Effector memory CD8-positive, alpha-beta T cell (primary cell): ENCODE measurements at regions not wholly inside any gene's neighbourhood (a gene's known extent, or its start where the extent isn't known, plus 50 kb on each side); places are given as distances from the start of the nearest gene placed in this dataset.

Source experiments
- ATAC-seq: fragments of 150-1000 bp; cut with Tn5 transposase; replicated peaks from 2 replicates; pipeline ENCODE4 v1.10.0; 2021; ENCODE audit warnings: mild to moderate bottlenecking, moderate library complexity
- DNase-seq, 3 experiments: peaks; one replicate each; pipeline ENCODE4 v3.0.0; 2021
- H3K27ac Mint-ChIP-seq, 2 donors: one replicate each; pipeline ENCODE4 v1.8.0; 2022; ENCODE audit warnings: mild to moderate bottlenecking in 2 of 2, mixed read lengths in 2 of 2, moderate library complexity in 2 of 2
- H3K27me3 Mint-ChIP-seq, 2 donors: one replicate each; pipeline ENCODE4 v1.8.0; 2022; ENCODE audit warnings: mixed read lengths in 2 of 2
- H3K36me3 Mint-ChIP-seq: one replicate; pipeline ENCODE4 v1.8.0; 2022; ENCODE audit warnings: mild to moderate bottlenecking, moderate library complexity, mixed read lengths; ENCODE audit not compliant: insufficient read depth
- H3K4me1 Mint-ChIP-seq, 2 donors: one replicate each; pipeline ENCODE4 v1.8.0; 2022; ENCODE audit warnings: low read depth in 2 of 2, mixed read lengths in 2 of 2
- H3K4me3 Mint-ChIP-seq, 2 donors: one replicate each; pipeline ENCODE4 v1.8.0; 2022; ENCODE audit warnings: mild to moderate bottlenecking in 2 of 2, mixed read lengths in 2 of 2, moderate library complexity in 2 of 2
- H3K9me3 Mint-ChIP-seq, 2 donors: one replicate each; pipeline ENCODE4 v1.8.0; 2022; ENCODE audit warnings: mixed read lengths in 2 of 2

GRCh38 chr14:100671386-100671901 lies 55.2 kb upstream of the DLK1 start:
- Mint-ChIP-seq H3K36me3 (no peaks in the 10 kb centered on the region), H3K9me3 (no peaks in the 10 kb centered on the region)

GRCh38 chr14:100671906-100672305 lies 54.8 kb upstream of the DLK1 start:
- DNase-seq: no peak
- Mint-ChIP-seq H3K4me3 (no peak overlapping the region), H3K36me3 (no peaks in the 10 kb centered on the region), H3K4me1 (peaks cover 6 to 9% of the 10 kb centered on the region in 2 donors), H3K27me3 (peaks cover 40 to 97% of the 10 kb centered on the region in 2 donors), H3K27ac (no peak overlapping the region), H3K9me3 (no peaks in the 10 kb centered on the region)
- no peak for ATAC-seq

More at GRCh38 chr14:100671386-100671901, 55.2 kb upstream of the DLK1 start:
- DNase-seq (no peak), ATAC-seq (no peak)
- Mint-ChIP-seq H3K4me3 (no peak overlapping the region), H3K27me3 (peaks cover 44 to 97% of the 10 kb centered on the region in 2 donors), H3K4me1 (peaks cover 6 to 9% of the 10 kb centered on the region in 2 donors), H3K27ac (no peak overlapping the region)

- Mint-ChIP-seq H3K36me3 (no peaks in the 10 kb centered on the region), H3K27me3 (peaks cover 31 to 89% of the 10 kb centered on the region in 2 donors), H3K9me3 (no peaks in the 10 kb centered on the region), H3K4me3 (peak overlapping the region in 1 of 2 donors; percentile 3), H3K27ac (no peak overlapping the region), H3K4me1 (peaks cover 6 to 9% of the 10 kb centered on the region in 2 donors)
- no peak for ATAC-seq
- no peak for DNase-seq
Measured at GRCh38 chr14:100673085-100673806, 53.4 kb upstream of the DLK1 start.

GRCh38 chr14:100673807-100674154 lies 52.9 kb upstream of the DLK1 start:
- H3K4me3 Mint-ChIP-seq: no peak overlapping the region
- peaks cover 31 to 89% of the 10 kb centered on the region in 2 donors for H3K27me3 Mint-ChIP-seq
- no peaks in the 10 kb centered on the region for H3K36me3 Mint-ChIP-seq
- H3K9me3 Mint-ChIP-seq: no peaks in the 10 kb centered on the region
- no peak overlapping the region for H3K27ac Mint-ChIP-seq
- peaks cover 6 to 9% of the 10 kb centered on the region in 2 donors for H3K4me1 Mint-ChIP-seq
- ATAC-seq: no peak
- no peak for DNase-seq

- Mint-ChIP-seq H3K4me1 (peaks cover 6 to 9% of the 10 kb centered on the region in 2 donors), H3K36me3 (no peaks in the 10 kb centered on the region), H3K4me3 (no peak overlapping the region), H3K9me3 (no peaks in the 10 kb centered on the region), H3K27ac (no peak overlapping the region), H3K27me3 (peaks cover 37 to 89% of the 10 kb centered on the region in 2 donors)
- ATAC-seq (no peak), DNase-seq (no peak)
Measured at GRCh38 chr14:100674428-100674827, 52.3 kb upstream of the DLK1 start.

- no peaks in the 10 kb centered on the region for H3K9me3 Mint-ChIP-seq
- DNase-seq (no peak), ATAC-seq (no peak)
- H3K36me3 Mint-ChIP-seq: no peaks in the 10 kb centered on the region
- H3K4me3 Mint-ChIP-seq: no peak overlapping the region
- peaks cover 41 to 89% of the 10 kb centered on the region in 2 donors for H3K27me3 Mint-ChIP-seq
- peaks cover 6 to 11% of the 10 kb centered on the region in 2 donors for H3K4me1 Mint-ChIP-seq
- H3K27ac Mint-ChIP-seq: no peak overlapping the region
Measured at GRCh38 chr14:100674897-100675619, 51.6 kb upstream of the DLK1 start.

GRCh38 chr14:100675699-100676684 lies 50.7 kb upstream of the DLK1 start:
- Mint-ChIP-seq H3K27ac (no peak overlapping the region), H3K36me3 (no peaks in the 10 kb centered on the region), H3K9me3 (no peaks in the 10 kb centered on the region), H3K27me3 (peaks cover 41 to 89% of the 10 kb centered on the region in 2 donors), H3K4me1 (peaks cover 6 to 11% of the 10 kb centered on the region in 2 donors), H3K4me3 (no peak overlapping the region)
- ATAC-seq: no peak
- no peak for DNase-seq
